HCEC 1CT (cell line): ENCODE measurements at regions not wholly inside any gene's neighbourhood (a gene's known extent, or its start where the extent isn't known, plus 50 kb on each side); places are given as distances from the start of the nearest gene placed in this dataset.
"Not testable (repeated sequence)": the region's sequence is repeated elsewhere in the genome, so short reads cannot be mapped to it uniquely, and the experiment has no call there.

Source experiments
- DNase-seq: peaks from one replicate; pipeline ENCODE4 v3.0.0-alpha.2; 2017

- no peak for DNase-seq
Measured at GRCh38 chr18:51531501-51531900, 334.0 kb upstream of the MEX3C start.

- DNase-seq = no peak
Measured at GRCh38 chr18:51537487-51537886, 340.0 kb upstream of the MEX3C start.

- DNase-seq = no peak
Measured at GRCh38 chr18:51540562-51540961, 343.1 kb upstream of the MEX3C start.

GRCh38 chr18:51541230-51541629 lies 343.7 kb upstream of the MEX3C start:
- no peak for DNase-seq

- DNase-seq = no peak
Measured at GRCh38 chr18:51543658-51544155, 346.2 kb upstream of the MEX3C start.

GRCh38 chr18:51545446-51545845 lies 348.0 kb upstream of the MEX3C start:
- no peak for DNase-seq

- no peak for DNase-seq
Measured at GRCh38 chr18:51559198-51559901, 361.9 kb upstream of the MEX3C start.

GRCh38 chr18:51559902-51560287 lies 362.4 kb upstream of the MEX3C start:
- DNase-seq = no peak

GRCh38 chr18:51561821-51562220 lies 364.3 kb upstream of the MEX3C start:
- no peak for DNase-seq

- no peak for DNase-seq
Measured at GRCh38 chr18:51562866-51563265, 365.4 kb upstream of the MEX3C start.

GRCh38 chr18:51563396-51563795 lies 365.9 kb upstream of the MEX3C start:
- no peak for DNase-seq

GRCh38 chr18:51568151-51568550 lies 370.7 kb upstream of the MEX3C start:
- no peak for DNase-seq

- no peak for DNase-seq
Measured at GRCh38 chr18:51569153-51569552, 371.7 kb upstream of the MEX3C start.

GRCh38 chr18:51569561-51569960 lies 372.1 kb upstream of the MEX3C start:
- DNase-seq = no peak

GRCh38 chr18:51570071-51570470 lies 372.6 kb upstream of the MEX3C start:
- DNase-seq = not testable (repeated sequence)

GRCh38 chr18:51573886-51574285 lies 376.4 kb upstream of the MEX3C start:
- not testable (repeated sequence) for DNase-seq

GRCh38 chr18:51575171-51575570 lies 377.7 kb upstream of the MEX3C start:
- no peak for DNase-seq

GRCh38 chr18:51578406-51578980 lies 381.0 kb upstream of the MEX3C start:
- no peak for DNase-seq

GRCh38 chr18:51580580-51580979 lies 383.1 kb upstream of the MEX3C start:
- no peak for DNase-seq

- no peak for DNase-seq
Measured at GRCh38 chr18:51582551-51582950, 385.1 kb upstream of the MEX3C start.

- no peak for DNase-seq
Measured at GRCh38 chr18:51588616-51589015, 391.1 kb upstream of the MEX3C start.

- no peak for DNase-seq
Measured at GRCh38 chr18:51593931-51594330, 396.4 kb upstream of the MEX3C start.

GRCh38 chr18:51603111-51603510 lies 405.6 kb upstream of the MEX3C start:
- DNase-seq = no peak

GRCh38 chr18:51603551-51603950 lies 406.1 kb upstream of the MEX3C start:
- DNase-seq = no peak

- no peak for DNase-seq
Measured at GRCh38 chr18:51610481-51610880, 413.0 kb upstream of the MEX3C start.
